Activated CD4-positive, alpha-beta T cell treated with anti-CD3 and anti-CD28 coated beads, Interleukin-2, Interleukin-6, amounts not matched to agents 100 ng/mL and 50 ng/mL, durations not matched to agents 16 hours and 8 hours (primary cell): ENCODE measurements at regions not wholly inside any gene's neighbourhood (a gene's known extent, or its start where the extent isn't known, plus 50 kb on each side); places are given as distances from the start of the nearest gene placed in this dataset.
A peak's percentile ranks its signal among the peaks of the same experiment; 100 is the strongest.

ENCODE experiments used
- DNase-seq: peaks from one replicate; pipeline ENCODE4 v3.0.0-alpha.2; 2020

DNA sequence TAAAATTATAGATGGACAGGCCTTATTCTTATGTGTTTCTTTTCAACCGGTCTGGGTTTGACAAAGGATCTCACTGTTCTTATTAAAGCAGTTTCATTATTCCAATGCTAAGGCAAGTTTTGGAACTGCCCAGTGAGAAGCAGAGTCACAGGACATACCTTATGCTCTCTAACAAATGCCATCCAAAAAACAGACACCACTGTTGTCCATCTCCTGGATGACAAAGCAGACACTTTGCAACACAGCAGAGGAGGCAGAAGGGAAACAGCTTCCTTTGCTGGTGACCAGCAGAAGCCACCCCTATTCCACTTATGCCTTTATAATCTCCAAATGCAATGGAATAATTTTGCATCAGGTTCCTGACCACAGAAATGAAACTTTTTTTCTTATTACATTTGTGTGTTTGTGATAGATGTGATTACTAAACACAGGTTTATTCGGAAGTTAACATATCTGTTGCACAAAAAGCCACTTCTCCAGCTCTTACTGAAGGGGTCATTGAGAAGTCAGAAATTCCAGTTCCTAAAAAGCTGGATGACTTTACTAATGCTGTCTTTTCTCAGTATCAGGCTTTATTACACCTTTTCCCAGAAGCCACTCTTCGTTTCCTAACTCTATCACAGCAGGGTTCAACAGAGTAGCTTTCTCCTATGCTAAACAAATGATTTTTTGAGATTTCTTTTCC is 115.6 kb downstream of the BTG1 start:
- no peak for DNase-seq

DNA sequence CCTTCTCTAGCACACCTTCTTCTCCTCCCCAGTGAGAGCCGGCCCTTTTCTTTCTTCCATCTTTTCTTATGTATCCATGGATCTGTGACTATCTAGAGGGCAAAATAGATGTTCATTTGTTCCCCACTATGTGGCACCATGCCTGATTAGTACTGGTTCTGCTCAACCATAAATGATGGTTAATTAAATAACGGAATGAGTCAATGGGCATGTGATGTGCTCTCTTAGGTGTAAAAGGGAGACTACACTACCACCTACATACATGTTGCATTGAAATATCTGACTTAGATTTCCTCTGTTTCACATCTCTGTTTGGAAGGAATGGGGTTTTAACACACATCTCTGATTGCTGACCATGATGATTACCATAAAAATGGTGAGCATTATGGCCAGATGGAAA is 116.5 kb downstream of the BTG1 start:
- no peak for DNase-seq

DNA sequence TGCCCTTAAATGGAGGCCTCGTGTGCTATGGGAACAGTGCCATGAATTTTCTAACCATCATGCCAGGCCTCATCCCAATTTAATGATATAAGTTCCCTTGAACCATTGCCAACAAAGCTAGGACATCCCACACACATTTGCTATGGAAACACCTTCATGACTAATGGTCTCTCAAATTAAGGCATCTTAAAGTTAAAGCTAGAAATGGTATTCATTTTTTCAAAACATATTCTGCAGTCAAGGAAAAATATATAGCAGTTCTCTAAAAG is 117.3 kb downstream of the BTG1 start:
- DNase-seq: no peak

DNA sequence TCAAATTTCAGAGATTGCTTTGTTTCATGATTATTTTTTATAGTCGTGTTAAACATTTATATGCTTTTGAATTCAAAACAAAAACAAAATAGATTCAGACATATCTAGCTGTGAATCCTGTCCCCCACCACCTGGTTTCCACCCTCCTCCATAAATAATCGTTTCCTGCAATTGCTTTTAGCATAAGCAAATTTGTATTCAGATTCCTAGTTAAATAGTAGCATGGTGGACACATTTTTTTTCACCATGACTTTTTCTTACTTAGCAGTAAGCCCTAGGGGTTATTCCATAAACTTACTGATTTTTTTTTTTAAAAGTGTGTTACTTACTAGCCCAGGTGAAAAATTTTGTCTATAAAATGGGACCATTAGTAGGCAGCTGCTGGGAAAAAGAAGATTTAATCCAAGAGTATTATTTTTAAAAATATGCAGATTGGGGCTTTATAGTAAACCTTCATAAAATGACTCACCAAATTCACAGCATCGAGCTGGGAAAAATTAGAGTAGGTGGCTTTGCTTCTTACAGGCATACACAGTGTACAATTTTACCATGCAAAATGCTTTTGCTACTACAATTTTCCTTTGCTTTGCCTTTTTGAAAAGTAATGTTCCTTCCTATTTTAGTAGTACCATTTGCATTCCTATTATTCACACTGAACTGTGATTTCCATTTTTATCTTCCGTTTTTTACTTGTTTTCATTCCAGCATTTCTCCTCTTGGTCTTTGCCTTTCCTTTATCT is 117.8 kb downstream of the BTG1 start:
- DNase-seq: no peak

GRCh38 chr12:92027243-92027642 is 118.4 kb downstream of the BTG1 start:
- no peak for DNase-seq

DNA sequence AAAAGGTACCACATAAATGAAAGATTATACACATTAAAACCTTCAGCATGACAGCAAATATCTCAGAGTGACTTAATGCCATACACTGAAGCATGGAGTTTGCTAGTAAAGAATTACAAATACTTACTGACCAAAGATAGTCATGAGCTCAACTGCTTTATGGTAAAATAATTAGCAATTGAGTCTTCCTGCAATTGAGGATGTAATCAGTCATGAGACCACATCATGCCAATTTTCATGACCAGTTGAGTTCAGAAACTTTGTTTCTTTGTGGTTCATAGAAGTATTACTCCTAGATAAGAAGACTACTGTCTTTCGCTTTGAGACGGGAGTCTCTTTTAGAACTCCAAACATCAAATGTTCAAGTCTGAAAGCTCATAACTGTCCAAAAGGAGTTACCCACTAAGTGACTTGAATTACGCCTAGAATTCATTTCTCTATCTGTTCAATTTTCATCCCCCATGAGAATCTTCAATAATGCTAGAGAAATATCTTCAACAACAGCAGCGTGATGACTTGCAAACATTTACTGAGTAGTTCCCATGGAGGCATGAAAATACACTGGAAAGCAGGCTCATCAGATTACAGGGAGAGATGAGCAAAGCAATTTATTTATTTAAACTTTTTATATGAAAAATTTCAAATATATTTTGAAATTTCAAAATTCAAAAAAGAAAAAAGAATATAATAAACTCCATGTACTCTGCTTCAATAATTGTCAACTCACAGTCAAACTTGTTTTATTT is 120.0 kb downstream of the BTG1 start:
- no peak for DNase-seq

GRCh38 chr12:92022093-92022492 is 123.6 kb downstream of the BTG1 start:
- DNase-seq: no peak

GRCh38 chr12:92021666-92022035 is 124.0 kb downstream of the BTG1 start:
- DNase-seq: no peak

DNA sequence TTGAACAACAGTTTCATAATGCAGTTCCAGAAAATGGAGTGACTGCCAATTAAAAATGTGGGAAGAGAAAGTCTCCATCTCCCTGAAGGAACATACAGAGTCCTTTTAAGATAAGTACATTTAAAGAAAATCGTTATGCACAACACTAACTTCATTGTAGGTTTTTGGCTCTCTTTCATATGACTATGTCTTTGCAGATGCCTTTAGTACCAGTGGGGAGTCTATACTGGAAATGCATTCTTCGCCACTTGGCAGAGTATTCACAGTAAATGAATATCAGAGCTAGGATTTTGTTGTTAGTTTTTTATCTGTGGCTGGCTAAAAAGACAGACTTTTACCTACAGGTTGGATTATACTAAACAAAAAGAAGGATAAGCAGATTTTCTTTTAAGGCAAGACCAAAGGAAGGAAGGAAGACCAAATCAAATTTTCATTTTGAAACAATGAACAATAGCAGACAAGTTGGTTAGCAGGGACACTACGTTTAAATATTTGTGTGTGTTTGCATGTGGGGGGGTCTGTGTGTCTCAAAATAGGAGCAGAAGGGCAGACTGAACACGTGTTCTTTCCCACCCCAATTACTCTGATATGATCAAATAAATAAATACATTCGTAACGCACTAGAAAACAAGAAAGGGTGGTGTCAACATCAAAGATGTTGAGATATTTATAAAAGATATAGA is 124.5 kb downstream of the BTG1 start:
- DNase-seq: no peak

DNA sequence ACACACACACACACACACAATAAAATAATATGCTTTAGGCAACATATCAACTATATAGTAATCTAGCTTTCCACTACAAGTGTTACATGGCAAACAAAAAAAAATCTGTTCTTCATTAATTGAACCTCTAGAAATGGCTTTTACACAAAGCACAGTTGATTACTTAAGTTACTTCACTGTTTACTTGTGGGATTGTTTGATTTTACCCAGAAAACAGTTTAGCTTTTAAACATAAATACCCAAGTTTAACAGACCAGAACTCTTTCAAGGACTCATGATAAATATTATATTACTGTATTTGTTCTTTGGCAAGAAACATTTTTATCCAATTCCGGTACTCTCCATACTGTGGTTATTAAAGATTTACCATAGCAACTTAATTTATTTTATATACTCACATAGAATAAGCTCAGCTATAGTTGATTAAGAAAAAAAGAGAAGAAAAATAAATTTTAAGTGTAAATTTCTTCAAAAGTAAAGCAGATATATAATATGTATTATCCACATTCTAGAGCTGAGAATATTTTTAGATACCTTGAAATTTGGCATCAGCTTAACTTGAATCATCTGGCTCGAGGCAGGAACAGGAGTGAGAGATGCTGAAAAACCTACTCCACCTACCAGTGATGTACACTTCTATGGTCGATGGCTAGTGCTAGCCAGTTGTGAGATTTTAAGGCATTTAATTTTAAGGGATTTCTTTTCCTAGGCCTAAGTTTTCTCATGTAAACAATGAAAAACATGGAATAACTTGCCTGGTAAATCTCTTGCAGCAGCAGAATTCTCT is 126.0 kb downstream of the BTG1 start:
- DNase-seq: no peak

- no peak for DNase-seq
Observed at GRCh38 chr12:92012691-92013090, 133.0 kb downstream of the BTG1 start.

- no peak for DNase-seq
Observed at GRCh38 chr12:92010853-92011701, 134.6 kb downstream of the BTG1 start.

GRCh38 chr12:92010368-92010767 is 135.3 kb downstream of the BTG1 start:
- DNase-seq: no peak

DNA sequence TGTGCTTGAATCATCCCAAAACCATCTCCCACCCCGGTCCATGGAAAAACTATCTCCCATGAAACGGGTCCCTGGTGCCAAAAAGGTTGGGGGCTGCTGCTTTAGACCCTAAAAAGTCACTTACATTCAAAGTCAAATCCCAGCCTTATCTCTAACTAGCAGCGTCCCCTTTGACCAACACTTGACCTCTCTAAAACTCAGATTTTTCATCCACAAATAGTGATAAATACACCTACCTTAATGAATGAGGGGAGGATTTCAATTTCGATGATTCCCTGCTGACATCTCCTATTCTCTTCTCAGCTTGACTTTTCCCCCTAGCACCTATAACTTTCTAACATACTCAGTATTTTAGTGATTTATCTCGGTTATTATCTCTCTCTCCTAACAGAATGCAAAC is 137.3 kb downstream of the BTG1 start:
- no peak for DNase-seq

DNA sequence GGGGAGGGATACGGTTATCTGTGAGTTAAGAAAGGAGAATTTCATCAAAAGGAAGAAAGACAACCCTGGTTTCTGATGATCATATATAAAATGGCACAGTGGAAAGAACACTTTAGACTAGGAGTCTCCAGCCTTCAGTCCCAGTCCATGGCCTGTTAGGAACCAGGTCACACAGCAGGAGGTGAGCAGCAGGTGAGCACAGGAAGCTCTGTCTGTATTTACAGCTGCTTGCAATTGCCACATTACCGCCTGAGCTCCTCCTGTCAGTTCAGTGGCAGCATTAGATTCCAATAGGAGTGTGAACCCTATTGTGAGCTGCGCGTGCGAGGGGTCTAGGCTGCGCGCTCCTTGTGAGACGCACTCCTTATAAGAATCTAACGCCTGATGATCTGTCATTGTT is 137.9 kb downstream of the BTG1 start:
- DNase-seq: no peak

DNA sequence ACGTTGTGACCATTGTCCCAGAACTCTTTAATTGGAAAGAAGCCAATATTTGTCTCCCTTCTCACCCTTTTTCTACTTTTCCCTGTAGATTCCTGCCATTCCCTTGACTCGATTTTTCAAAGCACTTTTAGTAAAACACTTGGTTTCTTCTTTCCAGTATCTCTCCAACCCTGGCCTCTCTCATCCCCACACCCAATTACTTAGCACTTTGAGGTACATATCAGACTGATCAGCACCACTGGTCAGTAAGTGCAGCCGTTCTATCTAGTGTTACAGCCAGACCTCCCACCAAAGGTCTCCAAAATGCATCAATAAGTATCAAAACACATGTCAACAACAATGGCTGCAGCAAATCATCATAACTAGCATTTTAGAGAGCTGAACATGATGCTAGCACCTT is 141.9 kb downstream of the BTG1 start:
- no peak for DNase-seq

DNA sequence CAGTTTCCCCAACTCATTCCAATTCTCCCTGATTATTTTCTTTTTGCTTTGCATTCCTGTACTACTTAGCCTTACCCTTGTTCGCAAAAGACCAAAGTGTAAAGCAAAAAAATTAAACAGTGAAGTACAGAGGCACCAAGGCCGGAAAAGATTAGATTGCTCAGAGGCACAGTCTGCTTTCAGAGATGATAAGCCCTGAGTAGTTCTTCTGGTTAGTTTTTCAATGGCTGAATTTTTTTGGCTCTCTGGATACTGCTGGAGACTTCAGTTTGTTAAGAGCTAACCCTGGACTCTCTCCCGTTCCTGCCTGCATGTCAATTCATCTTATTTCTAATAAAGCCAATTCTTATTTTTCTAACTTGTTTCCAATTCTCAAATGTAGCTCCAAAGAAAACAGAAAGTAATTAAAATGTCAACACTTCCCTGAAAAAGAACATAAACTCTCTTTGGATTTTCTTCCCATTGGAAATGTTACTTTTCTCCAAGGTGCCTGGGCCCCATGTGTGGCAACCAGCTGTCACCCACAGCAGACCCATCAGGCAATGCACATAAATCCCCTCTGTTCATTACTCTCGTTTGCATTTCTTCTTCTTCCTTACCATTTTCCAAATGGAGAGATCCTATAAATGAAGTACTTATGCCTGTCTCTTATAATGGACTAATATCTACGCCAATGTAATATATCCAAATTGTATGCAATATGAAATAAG is 142.8 kb downstream of the BTG1 start:
- DNase-seq: no peak

DNA sequence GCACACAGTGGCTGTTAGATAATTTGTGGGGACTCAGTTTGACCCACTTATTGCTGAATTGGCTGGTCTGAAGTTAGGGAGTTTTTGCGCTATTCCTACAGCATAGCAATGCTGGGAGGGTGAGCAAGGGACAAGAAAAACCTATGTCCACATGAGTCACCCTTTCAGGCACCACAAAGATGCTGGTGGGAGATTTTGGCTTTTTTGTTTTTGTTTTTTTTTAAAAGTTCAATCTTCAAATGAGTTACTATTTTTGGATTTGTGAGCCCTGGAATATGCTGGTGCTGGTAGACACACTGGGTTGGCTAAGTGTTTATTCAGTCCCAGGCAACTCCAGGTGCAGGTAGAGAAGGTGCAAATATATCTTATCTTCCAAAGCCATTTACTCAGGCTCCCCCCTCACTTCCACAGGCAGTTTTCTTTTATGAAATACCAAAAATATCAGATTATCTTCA is 143.4 kb downstream of the BTG1 start:
- no peak for DNase-seq

- no peak for DNase-seq
Observed at GRCh38 chr12:92000597-92000996, 145.0 kb downstream of the BTG1 start.

GRCh38 chr12:91999823-92000222 is 145.8 kb downstream of the BTG1 start:
- no peak for DNase-seq

GRCh38 chr12:91998316-91998715 is 147.3 kb downstream of the BTG1 start:
- peak; percentile 32 for DNase-seq
